H1 (cell line): ENCODE measurements at regions not wholly inside any gene's neighbourhood (a gene's known extent, or its start where the extent isn't known, plus 50 kb on each side); places are given as distances from the start of the nearest gene placed in this dataset.

Experiments
- NRF1 ChIP-seq: IDR thresholded peaks from 2 replicates; pipeline ENCODE4 v1.6.1; 2011; ENCODE audit warnings: mild to moderate bottlenecking, low read depth, low read length, improper control_type of control experiment
- POLR2A ChIP-seq, 2 experiments: IDR thresholded peaks; 1 replicate in 1 of 2; 2 replicates in 1 of 2; pipeline ENCODE4 v1.6.1; 2011; ENCODE audit warnings: low read depth in 2 of 2, low read length in 2 of 2, mild to moderate bottlenecking in 2 of 2; ENCODE audit errors: control extremely low read depth in 1 of 2
- SIX5 ChIP-seq: IDR thresholded peaks from 2 replicates; pipeline ENCODE4 v1.6.1; 2011; ENCODE audit warnings: mild to moderate bottlenecking, low read depth, low read length

DNA sequence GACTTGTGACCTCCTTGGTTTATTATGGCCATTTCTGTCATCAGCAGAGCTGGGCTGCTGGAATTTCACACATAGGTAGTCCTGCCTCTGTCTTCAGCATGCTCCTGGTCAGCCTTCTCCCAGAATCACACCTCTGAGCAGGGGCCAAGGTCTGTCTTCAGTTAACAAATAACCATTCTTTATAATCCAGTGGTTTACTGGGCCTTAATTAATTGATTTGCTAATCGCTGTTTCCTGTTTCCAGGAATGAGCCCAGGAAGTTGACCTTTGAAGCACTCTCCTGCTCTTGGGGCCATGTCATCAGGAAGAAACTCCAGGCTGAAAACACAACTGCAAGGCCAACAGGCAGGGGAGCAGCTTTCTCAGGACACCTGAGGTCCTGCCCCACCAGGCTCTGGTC, 278.5 kb downstream of the SRBD1 start (continued):
- TF ChIP-seq SIX5 (no peak), POLR2A (IDR thresholded peaks at IDR 0.05; ENCODE audit: control extremely low read depth in 1 of 2, low read depth in 2 of 2, low read length in 2 of 2) (no peak), NRF1 (no peak)
